Adrenal gland (tissue), 9 donors: ENCODE measurements at regions not wholly inside any gene's neighbourhood (a gene's known extent, or its start where the extent isn't known, plus 50 kb on each side); places are given as distances from the start of the nearest gene placed in this dataset.

ENCODE experiments used
- DNase-seq, 7 donors: peaks; one replicate each; pipeline ENCODE4 v3.0.0-alpha.2; 2019 to 2020
- H3K27ac ChIP-seq, 5 donors: fragments of 200-600 bp; sonication (generic) in 4 of 5; 1 replicate in 3 of 5; 2 replicates in 2 of 5; pipeline versions ENCODE4 v1.5.1 to v1.8.0; 2016 to 2020; ENCODE audit warnings: mild to moderate bottlenecking in 1 of 5
- H3K27me3 ChIP-seq: fragments of 200-600 bp; 2 replicates; pipeline ENCODE4 v1.8.0; 2021
- H3K36me3 ChIP-seq, 2 donors: fragments of 200-600 bp; replicated peaks in 1 of 2; 1 replicate in 1 of 2; 2 replicates in 1 of 2; pipeline versions ENCODE4 v1.5.1 to v1.8.0; 2018 to 2022
- H3K4me1 ChIP-seq, 2 donors: fragments of 200-600 bp; replicated peaks in 1 of 2; 1 replicate in 1 of 2; 2 replicates in 1 of 2; pipeline versions ENCODE4 v1.5.1 to v1.8.0; 2018 to 2021
- H3K4me3 ChIP-seq, 4 donors: fragments of 200-600 bp; sonication (generic) in 3 of 4; one replicate each; pipeline ENCODE4 v1.5.1; 2016 to 2018
- H3K9me3 ChIP-seq, 3 donors: fragments of 200-600 bp; sonication (generic) in 1 of 3; replicated peaks in 1 of 3; 1 replicate in 2 of 3; 2 replicates in 1 of 3; pipeline versions ENCODE4 v1.5.1 to v1.8.0; 2016 to 2021
- POLR2A ChIP-seq, 2 donors: fragments of 450-650 bp; IDR thresholded peaks; one replicate each; pipeline ENCODE4 v1.6.1; 2017; ENCODE audit warnings: antibody characterized with exemption in 2 of 2, mild to moderate bottlenecking in 2 of 2, moderate library complexity in 1 of 2
- WGBS, 4 donors: extraction: QIAGEN DNeasy Blood & Tissue Kit in 2 of 4; methylation state at CpG; one replicate each; pipeline versions ENCODE4 v1.1.5 to v1.1.7; 2013 to 2017; 5-methylcytosine and 5-hydroxymethylcytosine counted together
- intact Hi-C, 2 donors: fragments of 100-400 bp; cut with DNase I; formaldehyde crosslinking; loops; one replicate each; pipeline versions ENCODE4 v1.14.1 to v1.15.0; 2022 to 2023
- TF ChIP-seq, protein P1 (sequence below), 6 experiments: fragments of 450-650 bp in 4 of 6; fragments of 200-600 bp in 2 of 6; sonication (generic) in 1 of 6; IDR thresholded peaks; 1 replicate in 5 of 6; 2 replicates in 1 of 6; pipeline versions ENCODE4 v1.5.1 to v1.8.0; 2016 to 2021; ENCODE audit warnings: antibody characterized with exemption in 6 of 6, mild to moderate bottlenecking in 2 of 6, moderate library complexity in 1 of 6
- donor health status: healthy with polysubstance abuse.
- donor health status: Bipolar disorder and iron deficiency.
- donor health status: DM: yes; HTN: yes; CAD: no.
- donor health status: DM: no; HTN: no; CAD: no.
- donor health status: DM: no; HTN: no; CAD: no.

DNA sequence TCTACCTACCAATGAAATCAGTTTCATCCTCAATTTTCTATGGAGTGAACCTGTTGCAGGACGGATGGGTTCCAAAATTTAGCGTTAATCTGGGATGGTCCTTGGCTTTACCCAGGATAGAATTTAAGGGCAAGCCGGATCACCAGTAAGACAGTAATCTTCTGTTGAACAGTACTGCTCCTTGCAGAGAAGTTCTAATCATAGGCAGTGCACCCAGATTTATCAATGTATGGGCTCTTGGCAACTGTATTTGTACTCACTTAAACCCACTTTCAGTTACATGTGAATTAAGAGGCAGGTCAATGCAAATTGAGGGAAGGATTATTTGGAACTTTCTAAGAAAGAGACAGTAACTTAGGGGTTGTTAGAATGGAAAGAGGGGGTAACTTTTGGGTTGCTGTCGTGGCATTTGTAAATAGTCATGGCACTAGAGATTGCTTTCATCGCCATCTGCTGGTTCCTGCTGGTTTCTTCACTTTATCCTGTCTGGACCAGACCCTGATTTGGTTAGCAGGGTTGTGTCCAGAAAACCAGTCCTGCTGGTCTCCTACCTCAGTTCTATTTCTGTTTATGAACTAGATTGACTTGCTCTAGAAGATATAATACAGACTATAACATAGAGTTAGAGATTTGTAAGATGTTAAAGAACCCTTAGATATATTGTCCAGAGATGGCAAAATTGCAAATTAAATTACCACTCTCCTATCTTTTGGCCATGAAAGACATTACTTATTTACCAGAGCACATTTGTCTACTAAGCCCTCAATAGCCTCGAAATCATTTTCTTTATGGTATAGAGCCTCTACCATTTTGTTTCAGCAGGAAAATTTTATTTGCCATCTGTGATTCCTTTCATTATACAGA, 646.3 kb downstream of the UTRN start:
- intact Hi-C loops = loop anchor here (5.0 to 10.0 kb wide), 2 partner anchors 283 to 344 kb away; no protein-coding TSS in a partner anchor
- H3K4me1 ChIP-seq = no peaks in the 10 kb centered on the region

GRCh38 chr6:144932621-144933020, 647.5 kb downstream of the UTRN start:
- H3K27me3 ChIP-seq = no peaks in the 10 kb centered on the region
- no peak overlapping the region for H3K4me3 ChIP-seq
- TF ChIP-seq POLR2A (IDR thresholded peaks at IDR 0.05) = no peak
- TF ChIP-seq, protein P1, sequence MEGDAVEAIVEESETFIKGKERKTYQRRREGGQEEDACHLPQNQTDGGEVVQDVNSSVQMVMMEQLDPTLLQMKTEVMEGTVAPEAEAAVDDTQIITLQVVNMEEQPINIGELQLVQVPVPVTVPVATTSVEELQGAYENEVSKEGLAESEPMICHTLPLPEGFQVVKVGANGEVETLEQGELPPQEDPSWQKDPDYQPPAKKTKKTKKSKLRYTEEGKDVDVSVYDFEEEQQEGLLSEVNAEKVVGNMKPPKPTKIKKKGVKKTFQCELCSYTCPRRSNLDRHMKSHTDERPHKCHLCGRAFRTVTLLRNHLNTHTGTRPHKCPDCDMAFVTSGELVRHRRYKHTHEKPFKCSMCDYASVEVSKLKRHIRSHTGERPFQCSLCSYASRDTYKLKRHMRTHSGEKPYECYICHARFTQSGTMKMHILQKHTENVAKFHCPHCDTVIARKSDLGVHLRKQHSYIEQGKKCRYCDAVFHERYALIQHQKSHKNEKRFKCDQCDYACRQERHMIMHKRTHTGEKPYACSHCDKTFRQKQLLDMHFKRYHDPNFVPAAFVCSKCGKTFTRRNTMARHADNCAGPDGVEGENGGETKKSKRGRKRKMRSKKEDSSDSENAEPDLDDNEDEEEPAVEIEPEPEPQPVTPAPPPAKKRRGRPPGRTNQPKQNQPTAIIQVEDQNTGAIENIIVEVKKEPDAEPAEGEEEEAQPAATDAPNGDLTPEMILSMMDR (IDR thresholded peaks at IDR 0.05) = no peak
- no peaks in the 10 kb centered on the region for H3K9me3 ChIP-seq
- H3K36me3 ChIP-seq = no peaks in the 10 kb centered on the region
- H3K4me1 ChIP-seq = no peaks in the 10 kb centered on the region
- 54 to 69% (median 61%) methylated on average over 1 of the region's 1 CpG for WGBS, 4 donors
- no peak overlapping the region for H3K27ac ChIP-seq
- no peak for DNase-seq
- intact Hi-C loops = loop anchor here (5.0 to 10.0 kb wide), 2 partner anchors 282 to 345 kb away; no protein-coding TSS in a partner anchor

More for the DNA sequence above, 646.3 kb downstream of the UTRN start:
- Histone ChIP-seq H3K27me3 (no peaks in the 10 kb centered on the region), H3K9me3 (no peaks in the 10 kb centered on the region), H3K27ac (no peak overlapping the region), H3K4me3 (no peak overlapping the region), H3K36me3 (no peaks in the 10 kb centered on the region)
- peak in 6 of 7 donors; percentile 23 to 79 (median 40) for DNase-seq
- TF ChIP-seq, protein P1 (IDR thresholded peaks at IDR 0.05) = peak; percentile 30 to 72 (median 53)
- no peak for TF ChIP-seq POLR2A (IDR thresholded peaks at IDR 0.05)
- 54 to 62% (median 57%) methylated on average over 6 of the region's 6 CpGs for WGBS, 4 donors

DNA sequence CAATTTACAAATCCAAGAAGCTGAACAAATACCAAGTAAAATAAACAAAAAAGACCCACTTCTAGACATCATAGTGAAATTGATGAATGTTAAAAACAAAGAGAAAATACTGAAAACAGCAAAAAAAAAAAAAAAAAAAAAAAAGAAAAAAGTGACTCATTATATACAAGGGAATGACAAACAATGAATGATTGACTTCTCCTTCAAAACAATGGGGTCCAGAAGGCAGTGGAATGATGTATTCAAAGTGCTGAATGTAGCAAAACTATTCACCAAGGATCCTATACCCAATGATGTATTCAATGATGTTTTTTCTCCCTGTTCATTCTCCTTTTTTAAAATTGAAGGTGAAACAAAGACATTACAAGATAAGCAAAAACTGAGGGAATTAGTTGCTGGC, 650.0 kb downstream of the UTRN start:
- intact Hi-C loops = loop anchor here in 1 of 2 donors (10.0 kb wide), 1 partner anchor 280 kb away; no protein-coding TSS in a partner anchor
- no peak for TF ChIP-seq POLR2A (IDR thresholded peaks at IDR 0.05)
- TF ChIP-seq, protein P1 (IDR thresholded peaks at IDR 0.05) = no peak

GRCh38 chr6:144935661-144936060, 650.5 kb downstream of the UTRN start:
- Histone ChIP-seq H3K27ac (no peak overlapping the region), H3K27me3 (no peaks in the 10 kb centered on the region), H3K4me1 (no peaks in the 10 kb centered on the region), H3K4me3 (no peak overlapping the region), H3K9me3 (no peaks in the 10 kb centered on the region), H3K36me3 (no peaks in the 10 kb centered on the region)
- WGBS, 4 donors = 89 to 96% (median 94%) methylated on average over 1 of the region's 1 CpG
- DNase-seq = no peak
- intact Hi-C loops = loop anchor here in 1 of 2 donors (10.0 kb wide), 1 partner anchor 279 kb away; no protein-coding TSS in a partner anchor
- no peak for TF ChIP-seq POLR2A (IDR thresholded peaks at IDR 0.05)
- TF ChIP-seq, protein P1 (IDR thresholded peaks at IDR 0.05) = no peak

More for the DNA sequence above, 650.0 kb downstream of the UTRN start:
- Histone ChIP-seq H3K36me3 (no peaks in the 10 kb centered on the region), H3K27me3 (no peaks in the 10 kb centered on the region), H3K27ac (no peak overlapping the region), H3K4me1 (no peaks in the 10 kb centered on the region), H3K9me3 (no peaks in the 10 kb centered on the region), H3K4me3 (no peak overlapping the region)
- no peak for DNase-seq
